ENCODE measurements at regions not wholly inside any gene's neighbourhood (a gene's known extent, or its start where the extent isn't known, plus 50 kb on each side); places are given as distances from the start of the nearest gene placed in this dataset.

DNA sequence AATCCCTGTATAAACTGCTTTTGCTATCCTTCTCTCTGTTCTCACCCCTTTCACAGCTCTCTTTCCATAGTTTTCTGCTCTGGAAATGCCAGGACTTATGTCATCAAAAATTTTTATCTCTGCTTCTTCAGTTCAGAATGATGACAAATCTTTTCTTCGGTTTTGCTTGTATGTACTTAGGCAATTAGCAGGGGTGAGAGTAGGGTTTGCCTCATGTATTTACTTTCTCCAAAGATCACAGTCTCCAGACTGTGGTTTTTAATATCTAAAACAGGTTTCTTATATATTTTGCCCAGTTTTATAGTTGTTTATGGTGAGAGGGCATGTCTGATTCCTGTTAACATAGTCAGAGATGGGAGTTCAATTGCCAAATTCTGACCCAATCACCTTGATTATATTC lies 235.4 kb upstream of the LYPLAL1 start:
- H3K4me2 ChIP-seq (ENCODE audit: insufficient read depth in 1 of 2, low read depth in 2 of 2, low read length in 2 of 2) = no peak overlapping the region
- H3K23me2 ChIP-seq (ENCODE audit: low read depth, low read length) = no peaks in the 10 kb centered on the region
- no peak overlapping the region for H4K8ac ChIP-seq (ENCODE audit: extremely low read depth, insufficient read depth, low read length)
- no peak overlapping the region for H2BK12ac ChIP-seq (ENCODE audit: low read depth, low read length)
- no peak overlapping the region for H2AFZ ChIP-seq (ENCODE audit: low read length)
- no peak overlapping the region for H2BK15ac ChIP-seq (ENCODE audit: low read length)
- no peak overlapping the region for H3K4ac ChIP-seq (replicated peaks; ENCODE audit: insufficient read length, low read depth, low read length)
- H3K9me3 ChIP-seq (ENCODE audit: insufficient read depth in 2 of 2, low read depth in 1 of 2, low read length in 1 of 2) = peaks cover 3% of the 10 kb centered on the region in 2 experiments; a peak in 1 of 4 replicates
- no peak for FAIRE-seq
- H3K14ac ChIP-seq (ENCODE audit: insufficient read length) = no peak overlapping the region
- H3K36me3 ChIP-seq (ENCODE audit: control insufficient read depth in 2 of 4, insufficient read depth in 4 of 4, low read length in 3 of 4) = no peaks in the 10 kb centered on the region
- ChIA-PET POLR2A (ENCODE audit: partially characterized antibody) (interaction anchor here (0.6 kb wide), 1 partner anchor 376 kb away, joined by 4 read pairs; no protein-coding TSS in a partner anchor), CTCF (ENCODE audit: partially characterized antibody) (interaction anchor here (0.5 kb wide), 1 partner anchor 324 kb away, joined by 3 read pairs; no protein-coding TSS in a partner anchor)
- H3K56ac ChIP-seq (replicated peaks; ENCODE audit: insufficient read length, low read depth, low read length) = no peak overlapping the region
- H2BK120ac ChIP-seq (replicated peaks; ENCODE audit: low read depth, low read length) = no peak overlapping the region
- no peak overlapping the region for H3K23ac ChIP-seq (ENCODE audit: insufficient read length)
- H2BK5ac ChIP-seq (ENCODE audit: low read depth, low read length) = no peak overlapping the region
- WGBS, 2 experiments (ENCODE audit: extremely low coverage in 1 of 2, insufficient coverage in 1 of 2, insufficient read length in 1 of 2, insufficient replicate concordance in 2 of 2, low coverage in 1 of 2, low lambda C conversion rate in 2 of 2, missing lambda C conversion rate in 1 of 2) = 0% methylated on average over 1 of the region's 1 CpG; no CpG with 5 or more reads in 1 of the 2 experiments
- no peak overlapping the region for H2AK5ac ChIP-seq (ENCODE audit: low read depth, low read length)
- H3K27me3 ChIP-seq (replicated peaks in 1 of 4; ENCODE audit: control insufficient read depth in 3 of 4, extremely low read depth in 1 of 4, insufficient read depth in 3 of 4, low read length in 3 of 4) = no peaks in the 10 kb centered on the region
- H3K79me2 ChIP-seq (ENCODE audit: control insufficient read depth in 1 of 2, insufficient read depth in 2 of 2, low read length in 2 of 2) = no peaks in the 10 kb centered on the region
- H2BK20ac ChIP-seq (ENCODE audit: low read length) = no peak overlapping the region
- H4K20me1 ChIP-seq (replicated peaks in 1 of 2; ENCODE audit: control insufficient read depth in 1 of 2, insufficient read depth in 2 of 2, low read length in 2 of 2) = no peaks in the 10 kb centered on the region
- no peak overlapping the region for H4K91ac ChIP-seq (replicated peaks; ENCODE audit: insufficient read length, low read length)
- H3K4me1 ChIP-seq (replicated peaks in 1 of 4; ENCODE audit: control insufficient read depth in 3 of 4, insufficient read depth in 4 of 4, low read length in 3 of 4) = no peaks in the 10 kb centered on the region
- no peak for DNase-seq (ENCODE audit: low read depth in 1 of 2, low spot score in 2 of 2)
- no peak overlapping the region for H3K9ac ChIP-seq (replicated peaks in 1 of 4; ENCODE audit: extremely low read depth in 1 of 4, low read depth in 3 of 4, low read length in 3 of 4)
- H3K18ac ChIP-seq (ENCODE audit: extremely low read depth, low read length) = no peak overlapping the region
- no peak overlapping the region for H3K27ac ChIP-seq (ENCODE audit: low read depth, low read length)
- H3K4me3 ChIP-seq (ENCODE audit: extremely low read depth in 1 of 4, insufficient read depth in 2 of 4, low read depth in 3 of 4, low read length in 4 of 4) = no peak overlapping the region
- H4K5ac ChIP-seq (ENCODE audit: insufficient read length, low read depth, low read length) = no peak overlapping the region
- H3K79me1 ChIP-seq (ENCODE audit: low read depth, low read length) = no peaks in the 10 kb centered on the region
- no peak for TF ChIP-seq PHF8 (conservative IDR thresholded peaks at IDR 0.05; ENCODE audit: low read depth, low read length)
- no peak for TF ChIP-seq SIX5 (IDR thresholded peaks at IDR 0.05; ENCODE audit: low read depth, low read length)
- no peak for TF ChIP-seq POLR2A (IDR thresholded peaks at IDR 0.05; ENCODE audit: control extremely low read depth in 1 of 2, low read depth in 2 of 2, low read length in 2 of 2)
- no peak for TF ChIP-seq CEBPB (IDR thresholded peaks at IDR 0.05; ENCODE audit: low read depth, low read length)
- no peak for TF ChIP-seq POLR2AphosphoS5 (IDR thresholded peaks at IDR 0.05; ENCODE audit: low read depth, low read length)
- no peak for TF ChIP-seq YY1 (IDR thresholded peaks at IDR 0.05; ENCODE audit: low read depth, low read length)
- no peak for TF ChIP-seq SP1 (IDR thresholded peaks at IDR 0.05; ENCODE audit: low read depth, low read length)
- no peak for TF ChIP-seq SP2 (IDR thresholded peaks at IDR 0.05; ENCODE audit: low read length)
- no peak for TF ChIP-seq RBBP5 (IDR thresholded peaks at IDR 0.05; ENCODE audit: borderline replicate concordance, low read depth, low read length)
- TF ChIP-seq ASH2L (IDR thresholded peaks at IDR 0.05; ENCODE audit: low read length) = no peak
- TF ChIP-seq TBP (IDR thresholded peaks at IDR 0.05; ENCODE audit: low read depth, low read length) = no peak
- TF ChIP-seq EGR1 (IDR thresholded peaks at IDR 0.05; ENCODE audit: borderline replicate concordance, low read depth, low read length) = no peak
- TF ChIP-seq SUZ12 (IDR thresholded peaks at IDR 0.05; ENCODE audit: low read length) = no peak
- no peak for TF ChIP-seq MAFK (IDR thresholded peaks at IDR 0.05; ENCODE audit: low read depth, low read length)
- TF ChIP-seq RFX5 (IDR thresholded peaks at IDR 0.05; ENCODE audit: borderline replicate concordance, low read depth, low read length) = no peak
- no peak for TF ChIP-seq GABPA (IDR thresholded peaks at IDR 0.05; ENCODE audit: borderline replicate concordance, insufficient read depth, low read length)
- TF ChIP-seq JUN (IDR thresholded peaks at IDR 0.05; ENCODE audit: low read depth, low read length) = no peak
- no peak for TF ChIP-seq KDM4A (IDR thresholded peaks at IDR 0.05; ENCODE audit: low read depth, low read length, severe bottlenecking)
